Glutamatergic neuron (in vitro differentiated cells): ENCODE measurements at regions not wholly inside any gene's neighbourhood (a gene's known extent, or its start where the extent isn't known, plus 50 kb on each side); places are given as distances from the start of the nearest gene placed in this dataset.

Experiments
- DNase-seq: peaks from one replicate; pipeline ENCODE4 v3.0.0; 2022
- H3K27ac Mint-ChIP-seq: one replicate; pipeline ENCODE4 v1.8.0; 2020; ENCODE audit warnings: mild to moderate bottlenecking, mixed read lengths, inconsistent platforms; ENCODE audit not compliant: unreplicated experiment
- H3K27me3 Mint-ChIP-seq: one replicate; pipeline ENCODE4 v1.8.0; 2020; ENCODE audit warnings: mild to moderate bottlenecking, moderate library complexity, mixed read lengths, inconsistent platforms; ENCODE audit not compliant: unreplicated experiment
- H3K36me3 Mint-ChIP-seq: one replicate; pipeline ENCODE4 v1.8.0; 2020; ENCODE audit warnings: mild to moderate bottlenecking, mixed read lengths, inconsistent platforms; ENCODE audit not compliant: unreplicated experiment
- H3K4me1 Mint-ChIP-seq: one replicate; pipeline ENCODE4 v1.8.0; 2020; ENCODE audit warnings: mild to moderate bottlenecking, low read depth, mixed read lengths, inconsistent platforms; ENCODE audit not compliant: unreplicated experiment
- H3K4me3 Mint-ChIP-seq: one replicate; pipeline ENCODE4 v1.8.0; 2020; ENCODE audit warnings: mild to moderate bottlenecking, mixed read lengths, inconsistent platforms; ENCODE audit not compliant: unreplicated experiment
- H3K9me3 Mint-ChIP-seq: one replicate; pipeline ENCODE4 v1.8.0; 2020; ENCODE audit warnings: mild to moderate bottlenecking, moderate library complexity, mixed read lengths, inconsistent platforms; ENCODE audit not compliant: unreplicated experiment
- TF ChIP-seq, protein P1 (sequence below): fragments of 200-600 bp; sonication (generic); IDR thresholded peaks from one replicate; pipeline ENCODE4 v1.5.0; 2021; ENCODE audit not compliant: partially characterized antibody, unreplicated experiment

DNA sequence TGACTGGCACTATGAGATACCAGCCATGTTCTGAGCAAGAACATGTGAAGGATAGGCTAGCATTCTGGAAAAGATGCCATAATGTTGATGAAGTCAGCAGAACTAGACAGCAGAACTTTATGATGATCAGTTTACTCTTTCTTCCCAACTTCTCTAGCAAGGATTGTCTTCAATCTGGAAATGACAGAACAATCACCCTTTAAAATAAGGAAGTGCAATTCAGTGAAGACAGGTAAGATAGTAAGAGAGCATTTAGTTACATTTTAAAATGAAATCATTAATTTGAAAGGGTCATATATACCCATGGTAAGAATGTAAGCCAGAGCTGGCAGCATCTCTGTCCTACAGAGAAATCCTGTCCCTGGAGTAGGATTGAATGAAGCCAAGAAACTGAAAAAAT is 66.0 kb upstream of the C12orf71 start:
- no peaks in the 10 kb centered on the region for H3K4me1 Mint-ChIP-seq
- no peak overlapping the region for H3K4me3 Mint-ChIP-seq
- no peaks in the 10 kb centered on the region for H3K27me3 Mint-ChIP-seq
- H3K9me3 Mint-ChIP-seq = no peaks in the 10 kb centered on the region
- no peak overlapping the region for H3K27ac Mint-ChIP-seq
- DNase-seq = no peak
- H3K36me3 Mint-ChIP-seq = no peaks in the 10 kb centered on the region
- TF ChIP-seq, protein P1, sequence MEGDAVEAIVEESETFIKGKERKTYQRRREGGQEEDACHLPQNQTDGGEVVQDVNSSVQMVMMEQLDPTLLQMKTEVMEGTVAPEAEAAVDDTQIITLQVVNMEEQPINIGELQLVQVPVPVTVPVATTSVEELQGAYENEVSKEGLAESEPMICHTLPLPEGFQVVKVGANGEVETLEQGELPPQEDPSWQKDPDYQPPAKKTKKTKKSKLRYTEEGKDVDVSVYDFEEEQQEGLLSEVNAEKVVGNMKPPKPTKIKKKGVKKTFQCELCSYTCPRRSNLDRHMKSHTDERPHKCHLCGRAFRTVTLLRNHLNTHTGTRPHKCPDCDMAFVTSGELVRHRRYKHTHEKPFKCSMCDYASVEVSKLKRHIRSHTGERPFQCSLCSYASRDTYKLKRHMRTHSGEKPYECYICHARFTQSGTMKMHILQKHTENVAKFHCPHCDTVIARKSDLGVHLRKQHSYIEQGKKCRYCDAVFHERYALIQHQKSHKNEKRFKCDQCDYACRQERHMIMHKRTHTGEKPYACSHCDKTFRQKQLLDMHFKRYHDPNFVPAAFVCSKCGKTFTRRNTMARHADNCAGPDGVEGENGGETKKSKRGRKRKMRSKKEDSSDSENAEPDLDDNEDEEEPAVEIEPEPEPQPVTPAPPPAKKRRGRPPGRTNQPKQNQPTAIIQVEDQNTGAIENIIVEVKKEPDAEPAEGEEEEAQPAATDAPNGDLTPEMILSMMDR = no peak

DNA sequence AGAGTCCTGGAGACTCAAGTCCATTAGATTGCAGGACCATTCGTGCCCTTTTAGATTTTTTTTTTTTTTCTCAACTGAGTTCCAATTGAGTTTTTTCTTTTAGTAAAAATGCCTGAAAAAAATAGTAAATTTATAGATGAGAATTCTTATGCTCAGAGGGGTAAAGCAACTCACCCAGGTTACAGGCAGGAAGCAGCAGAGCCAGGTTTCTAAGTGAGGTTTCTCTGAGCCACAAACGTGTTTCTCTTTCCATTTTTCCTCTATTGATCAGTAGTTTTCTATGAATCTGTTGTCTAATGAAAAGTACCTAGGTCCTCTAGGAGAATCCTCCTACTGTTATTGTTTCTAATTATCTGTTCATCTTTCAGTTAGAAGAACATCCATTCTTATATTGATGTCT is 66.4 kb upstream of the C12orf71 start:
- Mint-ChIP-seq H3K4me3 (no peak overlapping the region), H3K27ac (no peak overlapping the region), H3K9me3 (no peaks in the 10 kb centered on the region), H3K36me3 (no peaks in the 10 kb centered on the region), H3K27me3 (no peaks in the 10 kb centered on the region), H3K4me1 (no peaks in the 10 kb centered on the region)
- TF ChIP-seq, protein P1 = no peak
- DNase-seq = no peak

DNA sequence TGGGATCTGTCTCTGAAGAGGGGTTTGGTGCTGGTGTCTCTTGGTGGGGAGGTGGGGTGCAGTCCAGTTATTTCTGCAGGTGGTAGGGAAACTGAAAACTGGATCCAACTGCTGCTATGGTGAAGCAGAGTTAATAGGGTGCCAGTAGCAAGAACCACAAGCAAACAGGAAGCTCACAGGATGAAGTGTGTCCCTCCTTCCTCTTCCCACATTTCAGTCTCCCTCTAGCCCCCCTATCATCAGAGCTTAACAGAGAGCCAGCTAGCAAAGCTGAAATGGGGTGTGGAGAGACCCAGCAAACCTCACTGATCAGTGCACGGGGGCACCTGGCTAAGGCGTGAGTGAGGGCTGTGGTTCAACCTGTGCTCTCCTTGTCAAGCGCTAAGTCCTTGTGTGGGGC is 69.1 kb upstream of the C12orf71 start:
- no peaks in the 10 kb centered on the region for H3K36me3 Mint-ChIP-seq
- no peak overlapping the region for H3K27ac Mint-ChIP-seq
- no peaks in the 10 kb centered on the region for H3K9me3 Mint-ChIP-seq
- TF ChIP-seq, protein P1 = no peak
- no peak for DNase-seq
- no peak overlapping the region for H3K4me3 Mint-ChIP-seq
- no peaks in the 10 kb centered on the region for H3K27me3 Mint-ChIP-seq
- H3K4me1 Mint-ChIP-seq = no peaks in the 10 kb centered on the region

DNA sequence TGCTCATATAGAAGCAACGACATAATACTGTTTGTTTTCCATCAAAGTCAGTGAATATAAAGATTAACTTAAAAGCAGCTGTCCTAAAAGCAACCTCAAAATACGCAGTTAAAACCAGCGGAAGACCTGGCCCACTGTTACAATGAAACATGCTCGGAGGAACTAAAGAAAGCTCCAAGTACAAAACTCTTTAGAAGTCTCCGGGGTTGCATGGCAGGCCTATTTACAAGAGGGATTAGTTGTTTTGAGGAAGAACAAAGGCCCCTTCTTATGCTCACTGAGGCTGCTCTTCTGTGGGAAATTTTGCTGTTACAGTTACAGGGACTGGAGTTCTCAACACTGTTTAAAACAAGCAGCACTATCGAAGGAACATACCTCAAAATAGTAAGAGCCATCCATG is 75.9 kb upstream of the C12orf71 start:
- no peaks in the 10 kb centered on the region for H3K36me3 Mint-ChIP-seq
- no peak for DNase-seq
- H3K27me3 Mint-ChIP-seq = no peaks in the 10 kb centered on the region
- H3K4me3 Mint-ChIP-seq = no peak overlapping the region
- no peak overlapping the region for H3K27ac Mint-ChIP-seq
- H3K9me3 Mint-ChIP-seq = no peaks in the 10 kb centered on the region
- TF ChIP-seq, protein P1 = no peak
- no peaks in the 10 kb centered on the region for H3K4me1 Mint-ChIP-seq

DNA sequence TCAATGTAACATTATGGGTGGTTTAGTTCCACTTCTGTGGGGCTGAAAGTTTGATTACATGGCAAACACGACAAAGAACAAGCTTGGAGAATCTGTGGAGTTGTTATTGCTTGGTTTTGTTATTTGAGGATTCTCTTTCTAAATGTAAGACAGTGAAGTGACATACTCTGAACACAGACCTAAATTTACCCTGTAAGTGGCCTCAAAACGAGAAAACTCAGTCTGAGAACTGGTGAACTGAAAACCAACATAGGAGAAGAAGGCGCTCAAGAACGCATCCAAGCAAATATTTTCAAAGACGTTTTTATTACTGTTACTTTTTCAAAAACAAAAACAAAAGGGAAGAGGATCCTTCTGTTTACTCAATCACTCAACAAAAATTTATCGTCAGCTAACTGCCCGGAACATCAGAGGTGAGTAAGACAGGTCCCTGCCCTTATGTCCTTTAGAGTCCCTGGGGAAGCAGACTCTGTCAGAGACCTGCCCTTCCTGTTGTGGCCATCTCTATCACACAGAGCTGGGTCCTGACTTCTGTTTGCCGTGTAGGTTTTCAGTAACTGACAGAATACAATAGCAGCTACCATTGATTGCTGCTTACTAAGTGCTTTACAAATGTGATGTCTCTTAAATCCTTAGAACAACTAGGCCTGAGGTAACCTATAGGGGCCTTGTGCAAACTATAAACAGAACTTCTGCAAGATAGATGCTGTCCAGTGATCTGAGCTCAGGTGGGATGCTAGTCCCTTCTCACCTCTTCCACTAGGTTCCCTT is 79.3 kb upstream of the C12orf71 start:
- DNase-seq = no peak
- peaks cover 4% of the 10 kb centered on the region for H3K9me3 Mint-ChIP-seq
- TF ChIP-seq, protein P1 = no peak
- no peak overlapping the region for H3K4me3 Mint-ChIP-seq
- H3K36me3 Mint-ChIP-seq = no peaks in the 10 kb centered on the region
- H3K4me1 Mint-ChIP-seq = peaks cover 12% of the 10 kb centered on the region
- peaks cover 1% of the 10 kb centered on the region for H3K27me3 Mint-ChIP-seq
- no peak overlapping the region for H3K27ac Mint-ChIP-seq
